ENCODE measurements at regions not wholly inside any gene's neighbourhood (a gene's known extent, or its start where the extent isn't known, plus 50 kb on each side); places are given as distances from the start of the nearest gene placed in this dataset.

- DNase-seq = no peak
Observed at GRCh38 chr5:143484601-143485000, 81.1 kb upstream of the NR3C1 start.

GRCh38 chr5:143481697-143482531, 78.4 kb upstream of the NR3C1 start:
- DNase-seq = no peak

GRCh38 chr5:143480001-143480400, 76.5 kb upstream of the NR3C1 start:
- no peak for DNase-seq

GRCh38 chr5:143479394-143479793, 75.9 kb upstream of the NR3C1 start:
- no peak for DNase-seq

DNA sequence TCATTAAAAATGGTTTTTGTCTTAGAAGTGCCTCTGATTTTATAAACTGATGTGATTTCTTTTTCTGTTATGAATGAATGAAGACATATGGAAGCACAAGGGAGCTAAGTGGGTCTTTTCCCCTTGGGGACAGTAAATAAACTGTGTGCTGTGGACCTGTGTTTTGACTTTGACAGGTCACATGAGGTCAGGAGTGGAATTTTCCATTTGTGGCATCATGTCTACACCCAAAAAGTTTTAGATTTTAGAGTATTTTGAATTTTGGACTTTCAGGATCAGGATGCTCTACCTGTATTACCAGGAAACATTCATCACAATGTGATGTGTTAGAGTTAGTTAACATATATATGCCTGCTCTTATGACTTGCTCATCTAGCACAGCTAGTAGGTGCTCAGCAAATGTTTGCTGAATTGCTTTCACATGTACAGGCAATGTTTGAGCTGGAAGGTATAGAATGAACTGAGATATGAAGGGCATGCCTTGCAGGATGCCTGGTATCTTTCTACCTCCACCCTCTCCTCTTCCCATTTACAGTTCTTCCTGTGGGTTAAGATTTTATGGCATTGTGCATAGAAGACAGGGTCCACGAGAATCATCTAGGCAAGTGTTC, 73.2 kb upstream of the NR3C1 start:
- DNase-seq = no peak

DNA sequence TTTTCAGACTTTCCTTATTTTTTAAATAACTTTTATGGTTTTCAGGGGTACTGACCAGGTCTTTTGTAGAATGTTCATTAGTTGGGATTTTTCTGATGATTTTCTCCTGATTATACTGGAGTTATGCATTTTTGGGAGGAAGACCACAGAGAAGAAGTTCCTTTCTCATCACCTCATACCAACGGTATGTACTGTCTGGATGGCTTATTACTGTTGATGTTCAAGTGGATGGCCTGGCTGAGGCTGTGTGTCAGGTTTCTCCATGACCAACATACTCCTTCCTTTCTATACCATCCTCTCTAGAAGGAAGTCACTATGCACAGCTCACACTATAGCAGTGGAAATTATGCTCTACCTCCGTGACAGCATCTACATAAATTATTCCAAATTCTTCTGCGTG, 71.1 kb upstream of the NR3C1 start:
- DNase-seq = no peak

- no peak for DNase-seq
Observed at GRCh38 chr5:143473481-143473880, 70.0 kb upstream of the NR3C1 start.

GRCh38 chr5:143472576-143472975, 69.1 kb upstream of the NR3C1 start:
- no peak for DNase-seq

DNA sequence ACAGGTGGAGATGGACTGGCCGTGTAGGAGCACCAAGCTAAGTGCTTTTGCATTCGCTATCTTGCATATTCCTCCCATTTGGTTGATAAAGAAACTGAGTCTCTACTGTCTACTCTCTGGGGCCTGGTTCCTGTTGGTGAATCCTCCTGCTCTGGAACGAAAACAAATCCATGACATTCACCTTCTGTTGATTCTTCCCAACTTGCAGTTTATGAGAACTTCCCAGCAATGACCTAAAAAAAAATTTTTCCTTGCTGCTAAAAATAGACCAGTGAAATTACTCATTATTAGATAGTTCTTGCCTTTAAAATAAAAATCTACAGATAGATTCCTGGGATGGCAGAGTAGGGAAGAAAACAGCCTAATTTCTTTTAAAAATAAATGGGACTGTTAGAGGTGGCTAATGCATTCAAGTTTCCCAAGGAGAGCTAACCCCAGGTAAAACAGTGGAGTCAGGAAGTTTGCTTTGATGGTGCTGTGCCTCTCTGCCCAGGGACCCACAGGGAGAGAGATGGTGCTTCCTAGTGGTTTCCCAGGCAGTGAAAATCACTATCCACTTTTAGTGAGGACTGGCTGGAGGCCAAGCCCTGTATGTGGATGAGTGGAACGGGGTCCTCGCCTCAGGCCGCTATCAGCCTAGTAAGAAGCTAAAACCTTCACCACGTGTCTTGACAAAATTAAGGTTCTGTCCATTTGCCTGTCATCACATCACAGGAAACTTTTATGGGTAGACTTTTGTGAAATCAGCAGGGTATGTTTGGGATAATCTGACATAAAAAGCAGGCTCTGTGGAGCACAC, 68.4 kb upstream of the NR3C1 start:
- DNase-seq = no peak

- no peak for DNase-seq
Observed at GRCh38 chr5:143471041-143471509, 67.6 kb upstream of the NR3C1 start.

DNA sequence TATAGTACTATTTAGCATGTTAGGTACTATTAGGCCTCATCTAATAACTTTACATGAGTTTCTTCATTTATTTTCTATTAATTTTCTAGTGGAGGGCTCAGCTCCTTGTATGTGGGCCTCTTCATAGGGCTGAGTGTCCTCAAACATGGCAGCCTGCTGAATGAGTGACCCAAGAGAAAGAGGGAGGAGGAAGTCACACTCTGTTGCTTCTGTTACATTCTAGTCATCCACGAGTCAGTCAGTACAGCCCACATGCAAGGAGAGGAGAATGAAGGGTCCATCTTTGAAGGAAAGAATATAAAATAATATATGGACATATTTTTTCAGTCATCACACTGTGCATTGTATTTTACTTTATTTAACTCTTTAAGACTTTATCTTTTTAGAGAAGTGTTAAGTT, 66.6 kb upstream of the NR3C1 start:
- no peak for DNase-seq

- DNase-seq = no peak
Observed at GRCh38 chr5:143469125-143469524, 65.6 kb upstream of the NR3C1 start.

DNA sequence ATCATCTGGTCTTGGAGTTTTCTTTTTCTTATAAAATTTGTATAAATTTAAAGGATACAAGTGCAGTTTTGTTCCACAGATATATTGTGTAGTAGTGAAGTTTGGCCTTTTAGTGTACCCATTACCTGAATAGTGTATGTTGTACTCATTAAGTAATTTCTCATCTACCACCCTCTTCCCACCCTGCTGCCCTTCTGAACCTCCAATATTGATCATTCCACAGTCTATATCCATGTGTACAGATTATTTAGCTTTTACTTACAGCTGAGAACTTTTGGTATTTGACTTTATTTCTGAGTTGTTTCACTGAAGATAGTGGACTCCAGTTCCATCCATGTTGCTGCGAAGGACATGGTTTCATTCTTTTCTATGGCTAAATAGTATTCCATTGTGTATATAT, 63.1 kb upstream of the NR3C1 start:
- DNase-seq = no peak

GRCh38 chr5:143464723-143465490, 61.4 kb upstream of the NR3C1 start:
- DNase-seq = no peak

GRCh38 chr5:143462431-143462830, 58.9 kb upstream of the NR3C1 start:
- DNase-seq = no peak

- DNase-seq = no peak
Observed at GRCh38 chr5:143459433-143459832, 55.9 kb upstream of the NR3C1 start.

- DNase-seq = no peak
Observed at GRCh38 chr5:143456952-143457547, 53.6 kb upstream of the NR3C1 start.

GRCh38 chr5:143454936-143455516, 51.5 kb upstream of the NR3C1 start:
- DNase-seq = peak; percentile 27

DNA sequence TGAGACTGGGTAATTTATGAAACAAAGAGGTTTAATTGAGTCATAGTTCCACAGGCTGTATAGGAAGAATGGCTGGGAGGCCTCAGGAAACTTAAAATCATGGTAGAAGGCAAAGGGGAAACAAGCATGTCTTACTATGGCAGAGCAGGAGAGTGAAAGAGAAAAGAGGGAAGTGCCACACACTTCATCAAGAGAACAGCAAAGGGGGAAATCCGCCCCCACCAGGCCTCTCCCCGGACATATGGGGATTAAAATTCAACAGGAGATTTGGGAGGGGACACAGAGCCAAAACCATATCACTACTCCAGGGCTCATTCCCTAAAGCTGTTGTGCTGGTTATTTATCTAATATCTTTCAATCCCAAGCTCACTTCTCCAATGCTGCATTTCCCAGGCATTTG, 50.2 kb upstream of the NR3C1 start:
- DNase-seq = no peak
